MM.1S (cell line): ENCODE measurements at regions not wholly inside any gene's neighbourhood (a gene's known extent, or its start where the extent isn't known, plus 50 kb on each side); places are given as distances from the start of the nearest gene placed in this dataset.

Experiments
- DNase-seq: peaks from one replicate; pipeline ENCODE4 v3.0.0-alpha.2; 2015
- H2AFZ ChIP-seq: fragments of 300-600 bp; sonication (generic); 2 replicates; pipeline ENCODE4 v1.6.0; 2016; ENCODE audit warnings: antibody characterized with exemption, low read length
- H3F3A ChIP-seq: fragments of 300-600 bp; sonication (generic); 2 replicates; pipeline ENCODE4 v1.6.1; 2016; ENCODE audit warnings: mild to moderate bottlenecking, antibody characterized with exemption, low read length, moderate library complexity, mixed read lengths; ENCODE audit not compliant: insufficient read depth
- H3K27ac ChIP-seq: fragments of 300-600 bp; sonication (generic); 2 replicates; pipeline ENCODE4 v1.5.1; 2016; ENCODE audit warnings: mild to moderate bottlenecking, low read length
- H3K27me3 ChIP-seq: fragments of 300-600 bp; sonication (generic); replicated peaks from 2 replicates; pipeline ENCODE4 v1.6.0; 2016; ENCODE audit warnings: low read length; ENCODE audit not compliant: insufficient read depth
- H3K36me3 ChIP-seq: fragments of 300-600 bp; sonication (generic); replicated peaks from 2 replicates; pipeline ENCODE4 v1.6.1; 2016; ENCODE audit warnings: mild to moderate bottlenecking, low read length, mixed read lengths; ENCODE audit not compliant: insufficient read depth
- H3K4me1 ChIP-seq: fragments of 300-600 bp; sonication (generic); 2 replicates; pipeline ENCODE4 v1.6.1; 2016; ENCODE audit warnings: low read length, mixed read lengths
- H3K4me2 ChIP-seq: fragments of 300-600 bp; sonication (generic); 2 replicates; pipeline ENCODE4 v1.6.0; 2016; ENCODE audit warnings: low read depth, low read length
- H3K4me3 ChIP-seq: fragments of 300-600 bp; sonication (generic); 2 replicates; pipeline ENCODE4 v1.5.1; 2016; ENCODE audit warnings: low read length, mixed read lengths
- H3K79me2 ChIP-seq: fragments of 300-600 bp; sonication (generic); 2 replicates; pipeline ENCODE4 v1.6.1; 2016; ENCODE audit warnings: mixed run types, low read length, mixed read lengths
- H3K9ac ChIP-seq: fragments of 300-600 bp; sonication (generic); 2 replicates; pipeline ENCODE4 v1.6.1; 2016; ENCODE audit warnings: low read length, mixed read lengths
- H3K9me2 ChIP-seq: fragments of 300-600 bp; sonication (generic); replicated peaks from 2 replicates; pipeline ENCODE4 v1.6.1; 2016; ENCODE audit warnings: mild to moderate bottlenecking, low read length, mixed read lengths; ENCODE audit not compliant: insufficient read depth
- H3K9me3 ChIP-seq: fragments of 300-600 bp; sonication (generic); replicated peaks from 2 replicates; pipeline ENCODE4 v1.6.1; 2016; ENCODE audit warnings: mild to moderate bottlenecking, low read length, mixed read lengths; ENCODE audit not compliant: insufficient read depth
- H4K20me1 ChIP-seq: fragments of 300-600 bp; sonication (generic); 2 replicates; pipeline ENCODE4 v1.6.1; 2016; ENCODE audit warnings: mild to moderate bottlenecking, low read length, moderate library complexity, mixed read lengths; ENCODE audit not compliant: insufficient read depth
- CTCF ChIP-seq: fragments of 300-600 bp; sonication (generic); IDR thresholded peaks from 2 replicates; pipeline ENCODE4 v1.5.1; 2016; ENCODE audit warnings: antibody characterized with exemption, low read length, mixed read lengths
- EZH2 ChIP-seq: fragments of 300-600 bp; sonication (generic); optimal IDR thresholded peaks from 2 replicates; pipeline ENCODE3; 2017; ENCODE audit warnings: low read depth, mild to moderate bottlenecking, antibody characterized with exemption, low read length, mixed read lengths
- EZH2phosphoT487 ChIP-seq: fragments of 300-600 bp; sonication (generic); IDR thresholded peaks from 2 replicates; pipeline ENCODE4 v1.6.1; 2018; ENCODE audit warnings: antibody characterized with exemption, low read length

GRCh38 chr13:80400164-80400864 is 59.4 kb upstream of the SPRY2 start:
- DNase-seq = no peak
- TF ChIP-seq EZH2 (no peak), CTCF (no peak), EZH2phosphoT487 (no peak)
- H3K27me3 ChIP-seq = no peaks in the 10 kb centered on the region
- no peak overlapping the region for H3K9ac ChIP-seq
- H3K4me1 ChIP-seq = no peaks in the 10 kb centered on the region
- H3K27ac ChIP-seq = no peak overlapping the region
- H3K79me2 ChIP-seq = no peaks in the 10 kb centered on the region
- H3K4me3 ChIP-seq = no peak overlapping the region
- H3K4me2 ChIP-seq = no peak overlapping the region
- H3K9me3 ChIP-seq = no peaks in the 10 kb centered on the region
- no peaks in the 10 kb centered on the region for H3K36me3 ChIP-seq
- no peaks in the 10 kb centered on the region for H3K9me2 ChIP-seq
- H3F3A ChIP-seq = no peaks in the 10 kb centered on the region
- H4K20me1 ChIP-seq = no peaks in the 10 kb centered on the region
- no peak overlapping the region for H2AFZ ChIP-seq

- no peak overlapping the region for H3K4me3 ChIP-seq
- no peaks in the 10 kb centered on the region for H3K27me3 ChIP-seq
- no peaks in the 10 kb centered on the region for H3K9me3 ChIP-seq
- H4K20me1 ChIP-seq = no peaks in the 10 kb centered on the region
- no peaks in the 10 kb centered on the region for H3F3A ChIP-seq
- DNase-seq = no peak
- no peak overlapping the region for H3K4me2 ChIP-seq
- no peaks in the 10 kb centered on the region for H3K9me2 ChIP-seq
- no peak for TF ChIP-seq EZH2phosphoT487
- no peak for TF ChIP-seq CTCF
- no peak for TF ChIP-seq EZH2
- H2AFZ ChIP-seq = no peak overlapping the region
- H3K4me1 ChIP-seq = no peaks in the 10 kb centered on the region
- H3K27ac ChIP-seq = no peak overlapping the region
- no peaks in the 10 kb centered on the region for H3K79me2 ChIP-seq
- no peaks in the 10 kb centered on the region for H3K36me3 ChIP-seq
- H3K9ac ChIP-seq = no peak overlapping the region
Measured at GRCh38 chr13:80399340-80400163, 58.6 kb upstream of the SPRY2 start.
